Trophoblast cell (in vitro differentiated cells and primary cell): ENCODE measurements at regions not wholly inside any gene's neighbourhood (a gene's known extent, or its start where the extent isn't known, plus 50 kb on each side); places are given as distances from the start of the nearest gene placed in this dataset.

Experiments
- DNase-seq, 2 donors: peaks; one replicate each; pipeline ENCODE4 v3.0.0-alpha.2; 2016
- H2AFZ ChIP-seq: 2 replicates; pipeline ENCODE4 v1.6.1; 2013; ENCODE audit warnings: low read length, moderate library complexity, mild to moderate bottlenecking; ENCODE audit not compliant: insufficient read depth, poor library complexity
- H2AK5ac ChIP-seq: 2 replicates; pipeline ENCODE4 v1.6.1; 2013; ENCODE audit warnings: mild to moderate bottlenecking, low read length
- H2BK120ac ChIP-seq: 2 replicates; pipeline ENCODE4 v1.6.1; 2013; ENCODE audit warnings: low read length, mild to moderate bottlenecking, moderate library complexity; ENCODE audit not compliant: insufficient read depth, poor library complexity
- H2BK12ac ChIP-seq: 2 replicates; pipeline ENCODE4 v1.6.1; 2013; ENCODE audit warnings: mild to moderate bottlenecking, low read length, moderate library complexity
- H2BK5ac ChIP-seq: 2 replicates; pipeline ENCODE4 v1.6.1; 2013; ENCODE audit warnings: low read length, low read depth, moderate library complexity, mild to moderate bottlenecking; ENCODE audit not compliant: poor library complexity
- H3K14ac ChIP-seq: 2 replicates; pipeline ENCODE4 v1.6.1; 2013; ENCODE audit warnings: mild to moderate bottlenecking, low read length
- H3K18ac ChIP-seq: 2 replicates; pipeline ENCODE4 v1.6.1; 2013; ENCODE audit warnings: mild to moderate bottlenecking, low read length
- H3K23ac ChIP-seq: 2 replicates; pipeline ENCODE4 v1.6.1; 2013; ENCODE audit warnings: low read length
- H3K27ac ChIP-seq: 2 replicates; pipeline ENCODE4 v1.5.1; 2013; ENCODE audit warnings: low read depth, mild to moderate bottlenecking, inconsistent platforms, low read length, moderate library complexity
- H3K27me3 ChIP-seq: 2 replicates; pipeline ENCODE4 v1.6.1; 2013; ENCODE audit warnings: inconsistent platforms, mild to moderate bottlenecking, low read length, moderate library complexity; ENCODE audit not compliant: insufficient read depth
- H3K36me3 ChIP-seq, 2 experiments: 1 replicate in 1 of 2; 2 replicates in 1 of 2; pipeline ENCODE4 v1.6.1; 2013; ENCODE audit warnings: low read length in 2 of 2, mild to moderate bottlenecking in 2 of 2, moderate library complexity in 1 of 2; ENCODE audit not compliant: insufficient read depth in 2 of 2, control insufficient read depth in 1 of 2
- H3K4ac ChIP-seq: 2 replicates; pipeline ENCODE4 v1.6.1; 2013; ENCODE audit warnings: low read depth, mild to moderate bottlenecking, low read length, moderate library complexity
- H3K4me1 ChIP-seq, 2 experiments: 1 replicate in 1 of 2; 2 replicates in 1 of 2; pipeline ENCODE4 v1.6.1; 2013; ENCODE audit warnings: low read length in 2 of 2, mild to moderate bottlenecking in 2 of 2, moderate library complexity in 1 of 2; ENCODE audit not compliant: insufficient read depth in 2 of 2, control insufficient read depth in 1 of 2
- H3K4me2 ChIP-seq: 2 replicates; pipeline ENCODE4 v1.6.1; 2013; ENCODE audit warnings: inconsistent platforms, mild to moderate bottlenecking, low read length, moderate library complexity
- H3K4me3 ChIP-seq: 2 replicates; pipeline ENCODE4 v1.5.1; 2013; ENCODE audit warnings: mild to moderate bottlenecking, low read depth, low read length, inconsistent platforms
- H3K79me1 ChIP-seq: one replicate; pipeline ENCODE4 v1.6.1; 2013; ENCODE audit warnings: low read length
- H3K79me2 ChIP-seq: 2 replicates; pipeline ENCODE4 v1.6.1; 2013; ENCODE audit warnings: low read length, mild to moderate bottlenecking; ENCODE audit not compliant: control insufficient read depth, insufficient read depth, poor library complexity
- H3K9ac ChIP-seq: 2 replicates; pipeline ENCODE4 v1.6.1; 2013; ENCODE audit warnings: mild to moderate bottlenecking, low read length
- H3K9me3 ChIP-seq: 2 replicates; pipeline ENCODE4 v1.6.1; 2013; ENCODE audit warnings: low read depth, mild to moderate bottlenecking, control low read depth, inconsistent platforms, low read length; ENCODE audit not compliant: insufficient read depth
- H4K12ac ChIP-seq: 2 replicates; pipeline ENCODE4 v1.6.1; 2013; ENCODE audit warnings: low read depth, mild to moderate bottlenecking, low read length, moderate library complexity
- H4K8ac ChIP-seq: 2 replicates; pipeline ENCODE4 v1.6.1; 2013; ENCODE audit warnings: low read depth, mild to moderate bottlenecking, low read length, moderate library complexity
- H4K91ac ChIP-seq: one replicate; pipeline ENCODE4 v1.6.1; 2013; ENCODE audit warnings: low read depth, mild to moderate bottlenecking, low read length, moderate library complexity
- WGBS: extraction: QIAGEN DNeasy Blood & Tissue Kit; methylation state at CpG from one replicate; pipeline ENCODE4 v1.1.7; 2013; ENCODE audit warnings: missing lambda C conversion rate; ENCODE audit not compliant: insufficient read length, insufficient coverage; ENCODE audit errors: extremely low coverage; 5-methylcytosine and 5-hydroxymethylcytosine counted together

- Histone ChIP-seq H3K4ac (no peak overlapping the region), H3K27me3 (no peaks in the 10 kb centered on the region), H3K79me2 (no peaks in the 10 kb centered on the region), H3K27ac (no peak overlapping the region), H3K79me1 (no peaks in the 10 kb centered on the region), H3K9me3 (no peaks in the 10 kb centered on the region), H2BK5ac (no peak overlapping the region), H3K36me3 (no peaks in the 10 kb centered on the region), H2AK5ac (no peak overlapping the region), H3K9ac (no peak overlapping the region), H2BK12ac (no peak overlapping the region), H2BK120ac (no peak overlapping the region), H3K18ac (no peak overlapping the region), H3K4me1 (no peaks in the 10 kb centered on the region), H4K8ac (no peak overlapping the region), H4K12ac (no peak overlapping the region), H3K23ac (no peak overlapping the region), H3K4me2 (no peak overlapping the region), H3K14ac (no peak overlapping the region), H4K91ac (no peak overlapping the region), H3K4me3 (no peak overlapping the region), H2AFZ (no peak overlapping the region)
- WGBS: no CpG with 5 or more reads among the region's 4 CpGs
- no peak for DNase-seq
Observed at GRCh38 chr10:107855301-107856046, 691.0 kb upstream of the SORCS1 start.

GRCh38 chr10:107848726-107849360 is 684.3 kb upstream of the SORCS1 start:
- no peak for DNase-seq
- H4K8ac ChIP-seq: no peak overlapping the region
- H2BK12ac ChIP-seq: no peak overlapping the region
- no peak overlapping the region for H3K14ac ChIP-seq
- H2BK5ac ChIP-seq: no peak overlapping the region
- H3K4me3 ChIP-seq: no peak overlapping the region
- no peak overlapping the region for H3K9ac ChIP-seq
- H3K4me1 ChIP-seq: no peaks in the 10 kb centered on the region
- H3K4me2 ChIP-seq: no peak overlapping the region
- H3K79me1 ChIP-seq: no peaks in the 10 kb centered on the region
- no peaks in the 10 kb centered on the region for H3K79me2 ChIP-seq
- no peak overlapping the region for H4K12ac ChIP-seq
- H3K9me3 ChIP-seq: no peaks in the 10 kb centered on the region
- H2AFZ ChIP-seq: no peak overlapping the region
- H2BK120ac ChIP-seq: no peak overlapping the region
- no peak overlapping the region for H4K91ac ChIP-seq
- H3K36me3 ChIP-seq: no peaks in the 10 kb centered on the region
- H3K4ac ChIP-seq: no peak overlapping the region
- H3K27me3 ChIP-seq: no peaks in the 10 kb centered on the region
- no CpG with 5 or more reads among the region's 8 CpGs for WGBS
- H3K23ac ChIP-seq: no peak overlapping the region
- no peak overlapping the region for H3K27ac ChIP-seq
- H3K18ac ChIP-seq: no peak overlapping the region
- no peak overlapping the region for H2AK5ac ChIP-seq

DNA sequence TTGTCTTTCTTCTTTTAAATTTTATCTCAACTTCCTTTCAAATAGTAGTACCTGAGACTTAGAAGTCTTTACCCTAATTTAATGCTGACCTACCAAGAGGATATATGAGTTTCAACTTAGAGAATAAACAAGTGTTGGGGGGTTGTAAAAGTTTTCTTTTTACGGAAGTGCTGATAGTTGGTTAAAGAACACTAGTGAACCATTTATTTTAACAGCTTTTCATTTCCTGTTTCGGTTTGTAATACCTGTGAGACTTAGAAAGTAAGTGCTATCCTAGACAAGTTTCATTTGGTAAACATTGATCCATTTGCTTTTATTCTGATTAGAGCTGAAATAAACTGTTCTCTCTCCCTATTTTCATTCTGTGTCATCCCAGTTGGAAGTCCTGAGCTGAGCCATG is 683.1 kb upstream of the SORCS1 start:
- no peak for DNase-seq
- H3K9ac ChIP-seq: no peak overlapping the region
- no peaks in the 10 kb centered on the region for H3K79me2 ChIP-seq
- no peak overlapping the region for H3K27ac ChIP-seq
- no peak overlapping the region for H4K12ac ChIP-seq
- H3K18ac ChIP-seq: no peak overlapping the region
- H3K14ac ChIP-seq: no peak overlapping the region
- WGBS: no CpG with 5 or more reads among the region's 2 CpGs
- H2BK120ac ChIP-seq: no peak overlapping the region
- H3K27me3 ChIP-seq: no peaks in the 10 kb centered on the region
- H3K4me1 ChIP-seq: no peaks in the 10 kb centered on the region
- no peak overlapping the region for H3K4ac ChIP-seq
- H3K9me3 ChIP-seq: no peaks in the 10 kb centered on the region
- no peak overlapping the region for H4K91ac ChIP-seq
- no peak overlapping the region for H3K23ac ChIP-seq
- H2AFZ ChIP-seq: no peak overlapping the region
- no peak overlapping the region for H4K8ac ChIP-seq
- H3K4me2 ChIP-seq: no peak overlapping the region
- H3K36me3 ChIP-seq: no peaks in the 10 kb centered on the region
- H2AK5ac ChIP-seq: no peak overlapping the region
- no peak overlapping the region for H2BK5ac ChIP-seq
- no peaks in the 10 kb centered on the region for H3K79me1 ChIP-seq
- no peak overlapping the region for H2BK12ac ChIP-seq
- no peak overlapping the region for H3K4me3 ChIP-seq

GRCh38 chr10:107834706-107835105 is 670.2 kb upstream of the SORCS1 start:
- no peak overlapping the region for H3K4me2 ChIP-seq
- H3K14ac ChIP-seq: no peak overlapping the region
- no peak overlapping the region for H2AFZ ChIP-seq
- no peak overlapping the region for H3K23ac ChIP-seq
- no peak overlapping the region for H4K12ac ChIP-seq
- no peak overlapping the region for H3K4me3 ChIP-seq
- H3K4me1 ChIP-seq: no peaks in the 10 kb centered on the region
- H2BK5ac ChIP-seq: no peak overlapping the region
- H3K9ac ChIP-seq: no peak overlapping the region
- DNase-seq: no peak
- no peak overlapping the region for H4K8ac ChIP-seq
- H3K27me3 ChIP-seq: no peaks in the 10 kb centered on the region
- no peak overlapping the region for H2BK12ac ChIP-seq
- no CpG with 5 or more reads among the region's 1 CpG for WGBS
- H3K27ac ChIP-seq: no peak overlapping the region
- H4K91ac ChIP-seq: no peak overlapping the region
- no peaks in the 10 kb centered on the region for H3K79me2 ChIP-seq
- no peaks in the 10 kb centered on the region for H3K79me1 ChIP-seq
- H3K9me3 ChIP-seq: no peaks in the 10 kb centered on the region
- no peak overlapping the region for H2AK5ac ChIP-seq
- H2BK120ac ChIP-seq: no peak overlapping the region
- no peak overlapping the region for H3K18ac ChIP-seq
- H3K36me3 ChIP-seq: no peaks in the 10 kb centered on the region
- no peak overlapping the region for H3K4ac ChIP-seq
